Endothelial cell of umbilical vein (primary cell): ENCODE measurements at regions not wholly inside any gene's neighbourhood (a gene's known extent, or its start where the extent isn't known, plus 50 kb on each side); places are given as distances from the start of the nearest gene placed in this dataset.

Experiments used
- BruUV-seq: library from RNA; stranded (reverse); fragments of 400-500 nt; replicated peaks from 2 replicates; lab custom pipeline; 2021; lab: Mats Ljungman, UMichigan
- CTCF ChIA-PET: fragments of 300-600, 350-600 bp; sonication (Branson Sonifier 250); formaldehyde crosslinking; loops from one replicate; lab custom pipeline; 2021; ENCODE audit warnings: antibody characterized with exemption, inconsistent platforms; lab: Charles Lee
- POLR2A ChIA-PET: fragments of 300-600, 350-600 bp; sonication (Branson Sonifier 250); formaldehyde crosslinking; loops from one replicate; lab custom pipeline; 2021; ENCODE audit warnings: antibody characterized with exemption, inconsistent platforms; lab: Charles Lee
- DNase-seq: peaks from one replicate; pipeline ENCODE4 v3.0.0-alpha.2; 2011; ENCODE audit warnings: low read depth, low spot score
- FAIRE-seq: peaks from 2 replicates; lab custom pipeline; 2011; peaks lifted over from hg19 to GRCh38; lab: Jason Lieb, UNC
- H2AFZ ChIP-seq: 2 replicates; pipeline ENCODE4 v1.6.0; 2012; ENCODE audit warnings: low read depth, low read length, control low read depth, inconsistent platforms
- H3K27ac ChIP-seq: 2 replicates; pipeline ENCODE4 v1.5.1; 2011; ENCODE audit warnings: low read depth, mild to moderate bottlenecking, control low read depth, low read length, moderate library complexity; ENCODE audit not compliant: insufficient read depth
- H3K27me3 ChIP-seq, 2 experiments: 2 replicates each; pipeline versions ENCODE4 v1.6.0 to v1.6.1; 2011; ENCODE audit warnings: low read length in 2 of 2, mixed read lengths in 1 of 2; ENCODE audit not compliant: control insufficient read depth in 2 of 2, insufficient read depth in 2 of 2
- H3K36me3 ChIP-seq, 2 experiments: 2 replicates in 1 of 2; 3 replicates in 1 of 2; pipeline ENCODE4 v1.5.1; 2011; ENCODE audit warnings: low read length in 2 of 2, mild to moderate bottlenecking in 1 of 2, moderate library complexity in 1 of 2; ENCODE audit not compliant: control insufficient read depth in 2 of 2, insufficient read depth in 2 of 2; ENCODE audit errors: extremely low read depth in 1 of 2
- H3K4me1 ChIP-seq: 3 replicates; pipeline ENCODE4 v1.5.1; 2011; ENCODE audit warnings: mild to moderate bottlenecking, low read length; ENCODE audit not compliant: control insufficient read depth, insufficient read depth; ENCODE audit errors: extremely low read depth
- H3K4me2 ChIP-seq: 2 replicates; pipeline ENCODE4 v1.6.1; 2011; ENCODE audit warnings: low read length, control low read depth, mixed read lengths; ENCODE audit not compliant: insufficient read depth
- H3K4me3 ChIP-seq, 3 experiments: fragments of 200-600 bp in 1 of 3; sonication (generic), shearing (Covaris generic) in 1 of 3; replicated peaks in 1 of 3; 2 replicates each; pipeline ENCODE4 v1.5.1; 2011 to 2016; ENCODE audit warnings: control low read depth in 3 of 3, low read length in 3 of 3, mild to moderate bottlenecking in 2 of 3, inconsistent platforms in 1 of 3, low read depth in 1 of 3, moderate library complexity in 1 of 3; ENCODE audit not compliant: insufficient read depth in 1 of 3
- H3K79me2 ChIP-seq: 2 replicates; pipeline ENCODE4 v1.6.0; 2012; ENCODE audit warnings: low read length, inconsistent platforms; ENCODE audit not compliant: control insufficient read depth, insufficient read depth
- H3K9ac ChIP-seq: replicated peaks from 2 replicates; pipeline ENCODE3; 2011; ENCODE audit warnings: low read length, control low read depth; ENCODE audit not compliant: insufficient read depth; ENCODE audit errors: extremely low read depth
- H3K9me1 ChIP-seq: replicated peaks from 3 replicates; pipeline ENCODE4 v1.6.0; 2011; ENCODE audit warnings: mild to moderate bottlenecking, low read length; ENCODE audit not compliant: control insufficient read depth, insufficient read depth; ENCODE audit errors: extremely low read depth
- H3K9me3 ChIP-seq: replicated peaks from 2 replicates; pipeline ENCODE4 v1.5.1; 2012; ENCODE audit warnings: low read length, inconsistent platforms; ENCODE audit not compliant: control insufficient read depth, insufficient read depth
- H4K20me1 ChIP-seq: replicated peaks from 2 replicates; pipeline ENCODE3; 2011; ENCODE audit warnings: mild to moderate bottlenecking, low read length; ENCODE audit not compliant: control insufficient read depth, insufficient read depth; ENCODE audit errors: extremely low read depth
- CTCF ChIP-seq, 2 donors: IDR thresholded peaks; 1 replicate in 1 of 2; 2 replicates in 1 of 2; pipeline ENCODE4 v1.5.1; 2011; ENCODE audit warnings: low read length in 2 of 2, mild to moderate bottlenecking in 2 of 2, moderate library complexity in 2 of 2, control low read depth in 1 of 2, inconsistent platforms in 1 of 2, low read depth in 1 of 2; ENCODE audit not compliant: insufficient read depth in 1 of 2; ENCODE audit errors: extremely low read depth in 1 of 2
- EZH2 ChIP-seq: IDR thresholded peaks from 2 replicates; pipeline ENCODE4 v1.6.1; 2012; ENCODE audit warnings: borderline replicate concordance, low read depth, mild to moderate bottlenecking, moderate library complexity, low read length, inconsistent platforms; ENCODE audit not compliant: severe bottlenecking
- FOS ChIP-seq: IDR thresholded peaks from 2 replicates; pipeline ENCODE4 v1.6.1; 2011; ENCODE audit warnings: mild to moderate bottlenecking, low read length, moderate library complexity, borderline replicate concordance; ENCODE audit not compliant: insufficient read depth
- GATA2 ChIP-seq: IDR thresholded peaks from 2 replicates; pipeline ENCODE4 v1.7.0; 2011; ENCODE audit warnings: low read depth, mild to moderate bottlenecking, moderate library complexity, mixed read lengths, low read length; ENCODE audit not compliant: insufficient read length, insufficient read depth
- JUN ChIP-seq: IDR thresholded peaks from 2 replicates; pipeline ENCODE4 v1.6.1; 2011; ENCODE audit warnings: borderline replicate concordance, low read depth; ENCODE audit not compliant: insufficient read length, insufficient read depth
- MYC ChIP-seq: IDR thresholded peaks from one replicate; pipeline ENCODE4 v1.6.1; 2011; ENCODE audit warnings: mild to moderate bottlenecking, low read depth, low read length
- POLR2A ChIP-seq: IDR thresholded peaks from 2 replicates; pipeline ENCODE4 v1.6.1; 2012; ENCODE audit warnings: low read depth, mild to moderate bottlenecking, control low read depth, low read length
- POLR2AphosphoS5 ChIP-seq: IDR thresholded peaks from 2 replicates; pipeline ENCODE4 v1.6.1; 2012; ENCODE audit warnings: low read depth, mild to moderate bottlenecking, control low read depth, low read length, moderate library complexity; ENCODE audit not compliant: insufficient read depth
- dilution Hi-C: fragments of 300-500 bp; cut with MboI; formaldehyde crosslinking; loops from one replicate; pipeline ENCODE4 v1.15.0; 2019; ENCODE audit warnings: low sequenced_read_pairs; ENCODE audit not compliant: extremely low pct_ligation_motif_present
- intact Hi-C: fragments of 100-400 bp; cut with micrococcal nuclease; formaldehyde crosslinking; loops from one replicate; pipeline ENCODE4 v1.10.0; 2022
- TF ChIP-seq, protein P1 (sequence below): IDR thresholded peaks from 2 replicates; pipeline ENCODE4 v1.6.1; 2011; ENCODE audit not compliant: insufficient read depth, insufficient read length

DNA sequence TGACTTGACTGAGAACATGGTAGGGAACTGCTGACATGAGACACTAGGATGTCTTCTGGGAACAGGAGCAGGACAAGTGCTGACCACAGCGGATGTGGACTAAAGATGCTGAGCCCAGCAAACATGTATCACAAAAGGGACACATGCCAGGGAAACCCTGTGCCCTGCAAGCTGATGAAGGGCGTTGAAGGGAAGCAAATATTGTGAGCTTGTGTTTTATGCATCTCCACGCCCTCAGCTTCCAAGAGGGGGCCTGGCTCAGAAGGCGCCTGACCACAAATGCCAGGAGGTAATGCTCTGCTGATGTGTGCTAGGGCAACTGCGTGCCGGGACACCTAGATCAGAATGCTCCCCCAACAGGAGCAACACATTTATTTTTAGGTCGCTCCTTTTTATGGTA, 207.3 kb downstream of the CXCL12 start:
- Histone ChIP-seq H4K20me1 (no peaks in the 10 kb centered on the region), H3K9me1 (no peaks in the 10 kb centered on the region), H3K79me2 (no peaks in the 10 kb centered on the region), H3K27me3 (no peaks in the 10 kb centered on the region), H3K9me3 (no peaks in the 10 kb centered on the region), H3K36me3 (no peaks in the 10 kb centered on the region), H2AFZ (no peak overlapping the region), H3K4me2 (no peak overlapping the region), H3K4me1 (no peaks in the 10 kb centered on the region), H3K27ac (no peak overlapping the region), H3K9ac (no peak overlapping the region), H3K4me3 (no peak overlapping the region)
- CTCF ChIA-PET, result no interaction called here
- POLR2A ChIA-PET, result no interaction called here
- no peak for DNase-seq
- intact Hi-C loops, result no loop called here
- TF ChIP-seq FOS, result no peak
- TF ChIP-seq JUN, result no peak
- TF ChIP-seq, protein P1, sequence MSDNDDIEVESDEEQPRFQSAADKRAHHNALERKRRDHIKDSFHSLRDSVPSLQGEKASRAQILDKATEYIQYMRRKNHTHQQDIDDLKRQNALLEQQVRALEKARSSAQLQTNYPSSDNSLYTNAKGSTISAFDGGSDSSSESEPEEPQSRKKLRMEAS, result no peak
- no peak for TF ChIP-seq MYC
- no peak for TF ChIP-seq CTCF (IDR thresholded peaks at IDR 0.05; ENCODE audit: extremely low read depth in 1 of 2, insufficient read depth in 1 of 2, low read depth in 1 of 2, low read length in 2 of 2)
- no peak for TF ChIP-seq EZH2
- no peak for TF ChIP-seq POLR2AphosphoS5
- TF ChIP-seq GATA2, result no peak
- TF ChIP-seq POLR2A, result no peak
- no peak for FAIRE-seq
- dilution Hi-C loops, result no loop called here
- no TSS peak for BruUV-seq
